GM21423 (cell line): ENCODE measurements at regions not wholly inside any gene's neighbourhood (a gene's known extent, or its start where the extent isn't known, plus 50 kb on each side); places are given as distances from the start of the nearest gene placed in this dataset.

ENCODE experiments used
- ATAC-seq: cut with Tn5 transposase; IDR thresholded peaks from one replicate; pipeline ENCODE4 v1.9.1; 2021; ENCODE audit warnings: mild to moderate bottlenecking, moderate library complexity; ENCODE audit not compliant: unreplicated experiment

DNA sequence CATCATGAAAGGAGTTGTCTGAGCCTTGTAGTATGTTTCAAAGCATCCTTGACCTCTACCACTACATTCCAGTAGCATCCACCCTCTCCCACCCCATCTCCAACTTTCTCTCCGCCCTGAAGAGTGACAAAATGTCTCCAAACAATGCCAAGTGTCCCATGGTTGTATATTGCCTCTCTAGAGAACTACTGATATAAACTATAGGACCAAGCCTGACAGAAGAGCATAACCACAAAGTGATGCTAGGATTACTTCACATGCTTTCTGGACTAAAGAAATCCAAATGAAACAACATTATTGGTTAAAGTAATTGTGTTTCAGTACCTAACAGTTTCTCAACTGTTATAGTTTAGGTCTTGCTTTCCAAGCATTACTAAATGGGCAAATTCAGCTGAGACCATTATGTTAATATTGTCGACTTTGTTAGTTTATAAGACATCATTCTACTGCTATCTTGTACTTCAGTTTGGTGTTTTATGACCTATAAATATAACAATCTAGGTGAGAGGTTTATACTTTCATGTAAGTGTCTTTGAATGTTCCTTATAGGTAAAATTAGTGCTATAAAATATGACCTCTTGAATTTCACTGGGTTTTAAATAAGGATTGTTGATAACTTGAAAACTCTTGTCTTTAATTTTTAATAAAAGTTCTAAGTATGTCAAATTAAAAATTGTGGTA, 117.4 kb downstream of the SUCNR1 start:
- no peak for ATAC-seq

DNA sequence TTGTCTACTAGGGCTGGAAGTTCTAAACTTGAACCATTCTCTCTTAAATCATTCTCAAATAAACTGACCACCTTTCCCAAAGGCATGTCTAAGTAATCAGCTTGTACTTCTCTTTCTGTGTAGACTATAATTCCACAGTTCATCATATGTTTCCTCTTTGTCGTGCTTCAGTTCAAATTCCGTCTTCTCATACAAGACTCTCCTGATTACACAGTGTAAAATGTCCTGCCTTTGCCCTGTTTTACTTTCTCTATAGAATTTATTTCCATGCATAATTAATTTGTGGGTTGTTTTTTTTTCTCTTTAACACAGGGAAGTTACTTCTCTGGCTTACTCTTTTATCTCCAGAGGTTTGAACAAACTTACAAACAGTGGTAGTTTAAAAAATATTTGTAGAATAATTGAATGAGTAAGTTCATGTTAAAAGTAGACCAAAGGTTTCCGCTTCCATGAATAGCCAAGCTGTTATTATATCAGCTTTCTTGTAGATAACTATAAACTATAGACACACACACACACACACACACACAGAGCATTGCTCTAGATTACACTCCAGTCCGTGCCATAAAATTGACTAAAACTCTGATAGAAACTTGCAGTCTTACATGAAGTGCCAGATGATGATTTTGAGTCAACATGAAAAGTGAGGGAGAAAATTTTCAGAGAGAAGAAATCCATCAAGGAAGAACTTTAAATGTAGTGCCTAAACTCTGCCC, 119.0 kb downstream of the SUCNR1 start:
- no peak for ATAC-seq

DNA sequence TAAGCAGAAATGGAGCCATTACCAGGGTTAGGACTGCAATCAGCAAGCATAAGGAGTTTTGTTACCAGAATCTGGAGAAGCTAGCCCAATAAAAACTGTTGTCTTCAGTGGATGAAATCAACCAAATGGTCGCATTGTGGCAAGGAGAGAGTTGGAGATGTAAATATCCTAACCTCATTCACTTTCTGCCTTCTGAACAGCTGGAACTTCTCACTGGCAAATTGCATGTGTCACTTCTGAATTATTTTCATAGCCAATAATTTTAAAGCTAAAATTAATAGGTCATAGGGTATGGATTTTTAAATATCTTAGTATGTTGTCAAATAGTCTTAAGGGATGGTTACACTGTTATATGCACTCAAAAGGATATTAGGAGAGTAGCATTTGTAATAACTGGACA, 121.6 kb downstream of the SUCNR1 start:
- no peak for ATAC-seq

DNA sequence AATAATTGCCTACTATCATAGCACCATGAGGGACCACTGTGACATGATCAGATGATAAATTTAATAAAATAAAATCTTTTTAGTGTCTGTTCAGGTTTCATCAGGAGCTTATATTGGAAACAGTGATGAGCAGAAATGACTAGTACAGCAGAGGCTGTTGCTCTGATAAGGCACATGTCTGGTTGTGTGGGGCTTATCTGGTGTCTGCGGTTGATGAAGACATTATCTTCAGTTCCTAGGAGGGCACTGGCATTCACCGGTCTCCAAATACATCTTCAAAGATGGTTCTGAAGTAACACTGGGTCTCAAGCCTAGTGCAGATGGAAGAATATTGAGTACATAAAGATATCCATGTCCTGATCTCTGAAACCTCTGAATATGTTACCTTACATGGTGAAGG, 125.3 kb downstream of the SUCNR1 start:
- ATAC-seq, result no peak

DNA sequence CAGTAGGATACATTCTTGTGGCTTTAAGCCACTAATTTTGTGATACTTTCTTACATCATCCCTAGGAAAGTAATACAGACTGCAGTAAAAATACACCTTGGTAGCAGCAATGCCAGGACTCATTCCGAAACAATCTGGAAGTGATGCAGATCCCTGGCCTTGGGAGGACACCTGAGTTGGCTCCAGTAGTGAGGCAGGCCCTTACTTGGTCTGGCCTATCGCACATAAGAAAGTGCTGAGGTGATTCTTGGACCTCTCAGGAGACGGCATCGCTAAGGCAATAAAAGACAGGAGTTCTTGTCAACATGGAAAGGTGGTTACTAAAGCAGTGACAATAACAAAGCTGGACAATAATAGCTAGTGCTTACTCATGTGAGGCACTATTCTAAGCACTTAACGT, 126.5 kb downstream of the SUCNR1 start:
- no peak for ATAC-seq

DNA sequence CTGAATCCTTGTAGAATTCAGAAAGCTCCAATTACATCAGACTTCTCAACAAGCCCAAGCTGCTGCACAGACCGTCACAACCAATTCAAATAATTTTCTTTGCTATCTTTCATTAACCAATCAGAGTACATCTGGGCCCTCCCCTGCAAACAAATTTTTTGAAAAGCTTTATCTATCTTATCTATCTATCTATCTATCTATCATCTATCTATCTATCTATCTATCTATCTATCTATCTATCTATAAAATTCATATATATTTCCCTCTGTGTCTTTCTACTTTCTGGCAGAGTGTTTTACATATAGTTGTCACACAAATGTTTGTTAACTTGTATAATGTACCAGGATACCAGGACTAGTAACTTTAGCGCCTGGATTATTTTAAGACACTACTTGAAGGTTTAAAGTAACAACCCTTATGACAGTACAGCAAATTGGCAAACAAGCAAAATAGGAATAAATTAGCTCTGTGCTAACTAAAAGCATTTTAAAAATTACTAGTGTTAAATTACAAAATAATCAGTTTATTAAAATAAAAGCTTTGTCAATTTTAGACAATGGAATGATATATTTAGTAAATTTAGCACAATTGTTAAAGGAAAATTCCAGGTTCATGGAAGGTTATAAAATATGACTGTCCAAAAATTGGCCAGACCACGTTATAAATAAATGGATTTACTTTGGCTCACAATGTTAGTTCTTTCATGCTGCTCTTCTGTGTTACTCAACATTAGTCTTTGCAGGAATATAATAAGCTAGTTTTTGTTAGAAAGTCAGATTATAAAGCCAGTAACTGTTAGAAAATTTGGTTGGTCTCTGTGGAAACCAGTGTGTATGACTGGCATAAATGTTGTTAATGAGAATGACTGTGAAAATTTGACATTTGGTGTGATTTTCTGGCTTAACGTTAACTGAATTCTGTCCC, 138.6 kb downstream of the SUCNR1 start:
- ATAC-seq, result no peak

DNA sequence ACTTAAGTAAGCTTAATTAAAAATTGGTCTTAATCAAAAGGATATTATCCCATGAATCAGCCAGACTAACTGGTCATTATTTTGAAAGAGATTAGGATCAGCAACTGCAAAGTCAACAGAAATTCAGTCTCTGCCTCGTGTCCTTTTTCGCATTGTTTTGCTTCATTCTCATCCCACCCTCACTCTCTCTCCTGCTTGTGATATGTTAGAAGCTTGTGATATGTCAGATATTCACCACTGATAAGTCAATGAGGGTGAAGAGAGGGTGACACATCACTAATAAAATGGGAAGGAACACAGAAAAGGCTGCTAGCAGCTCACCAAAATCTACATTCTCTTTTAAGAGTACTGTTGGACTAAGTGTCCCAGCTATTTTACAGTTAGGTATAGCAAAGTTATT, 146.1 kb downstream of the SUCNR1 start:
- ATAC-seq, result no peak

DNA sequence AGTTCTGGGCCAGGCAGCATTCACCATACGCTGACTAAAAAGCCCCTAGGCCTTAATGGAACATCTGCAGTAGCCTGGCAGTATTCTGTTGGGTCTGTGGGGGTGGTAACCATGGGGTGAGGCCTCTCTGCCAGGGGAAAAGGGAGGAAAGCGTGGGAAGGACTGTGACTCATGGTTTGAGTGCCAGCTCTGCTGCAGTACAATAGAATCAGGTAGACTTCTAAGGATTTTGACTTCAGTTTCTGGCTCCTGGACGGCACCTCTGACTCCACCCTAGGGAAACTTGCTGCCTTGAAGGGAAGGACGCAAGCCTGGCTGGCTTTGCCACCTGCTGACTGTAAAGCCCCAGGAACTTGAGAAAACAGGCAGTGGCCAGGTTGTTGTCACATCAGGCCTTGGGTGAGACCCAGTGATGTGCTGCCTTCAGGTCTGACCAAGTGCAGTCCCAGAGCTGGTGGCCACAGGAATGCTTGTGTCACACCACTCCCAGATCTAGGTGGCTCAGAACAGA, 148.6 kb downstream of the SUCNR1 start:
- ATAC-seq, result no peak

DNA sequence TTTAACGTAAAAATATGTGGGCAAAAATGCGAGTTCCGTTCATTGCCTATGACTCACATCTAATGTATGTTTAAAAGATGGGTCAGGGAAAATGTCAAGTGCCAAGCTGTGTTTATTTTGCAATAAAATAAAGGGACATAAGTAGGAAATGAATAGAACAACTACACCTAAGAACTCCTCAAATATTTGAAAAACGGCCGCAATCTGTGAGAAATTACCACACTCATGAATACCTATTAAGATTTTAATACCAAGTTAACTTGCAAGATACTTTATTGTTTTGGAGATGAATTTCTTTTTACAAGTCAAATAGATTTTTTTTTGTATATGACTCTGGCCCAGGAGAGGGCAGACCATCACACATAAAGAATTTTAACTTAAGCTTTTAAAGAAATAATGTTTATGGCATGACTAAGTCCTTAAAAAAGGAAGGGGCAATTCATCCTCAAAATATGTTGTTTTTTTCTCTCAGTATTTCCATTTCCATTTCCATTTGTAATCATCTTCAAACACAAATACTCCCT, 152.7 kb downstream of the SUCNR1 start:
- ATAC-seq, result no peak

DNA sequence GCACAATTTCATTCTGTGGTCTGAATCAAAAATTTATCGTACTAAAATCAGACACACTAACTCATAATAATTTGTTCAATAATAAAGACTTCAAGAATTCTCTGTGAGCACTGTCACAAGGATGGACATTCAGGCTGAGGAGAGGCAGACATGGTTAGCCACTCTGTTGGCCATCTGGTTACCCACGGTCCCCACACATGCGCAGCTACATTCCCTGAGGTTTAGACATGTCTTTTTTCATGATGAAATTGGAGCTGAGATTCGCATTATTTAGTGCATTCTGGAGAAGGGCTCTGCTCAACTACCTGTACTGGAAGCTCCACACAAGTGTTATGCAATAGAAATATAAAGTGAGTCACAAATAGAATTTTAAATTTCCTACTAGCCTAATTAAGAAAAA, 156.9 kb downstream of the SUCNR1 start:
- ATAC-seq, result no peak

DNA sequence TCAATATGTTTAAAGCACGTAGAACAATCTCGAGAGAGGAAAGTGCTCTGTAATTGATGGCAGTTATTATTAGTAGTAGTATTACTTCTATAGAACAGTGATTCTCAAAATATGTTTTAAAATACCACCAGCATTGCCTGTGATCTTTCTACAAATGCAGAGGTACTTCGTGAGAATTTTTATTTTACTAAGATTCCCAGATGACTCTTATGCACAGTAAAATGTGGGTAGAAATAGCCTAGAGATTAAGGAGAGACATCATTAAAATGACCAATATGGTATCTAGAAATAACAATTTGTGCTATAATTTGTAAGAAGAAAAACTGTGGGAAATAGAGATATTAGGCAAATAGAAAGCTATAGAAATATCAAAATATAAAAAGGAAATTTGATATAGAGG, 157.9 kb downstream of the SUCNR1 start:
- ATAC-seq, result no peak

DNA sequence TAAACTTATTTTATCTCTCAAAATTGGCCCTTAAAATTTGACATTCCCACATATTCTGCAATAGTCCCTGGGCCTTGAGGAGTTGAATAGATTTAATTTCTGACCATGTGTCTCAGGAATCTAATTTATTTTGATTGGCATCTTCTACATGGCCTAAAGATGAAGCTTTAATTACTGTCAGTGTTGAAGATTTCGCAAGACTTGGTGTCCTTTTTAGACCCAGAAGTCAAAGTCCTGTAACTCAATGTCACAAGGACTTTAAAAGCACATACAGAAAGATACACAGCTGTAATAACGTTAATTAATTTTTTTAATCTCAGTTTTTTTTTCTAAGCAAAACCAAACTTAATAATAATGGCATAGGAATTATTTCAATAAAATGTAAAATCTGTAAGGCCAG, 163.9 kb downstream of the SUCNR1 start:
- no peak for ATAC-seq

DNA sequence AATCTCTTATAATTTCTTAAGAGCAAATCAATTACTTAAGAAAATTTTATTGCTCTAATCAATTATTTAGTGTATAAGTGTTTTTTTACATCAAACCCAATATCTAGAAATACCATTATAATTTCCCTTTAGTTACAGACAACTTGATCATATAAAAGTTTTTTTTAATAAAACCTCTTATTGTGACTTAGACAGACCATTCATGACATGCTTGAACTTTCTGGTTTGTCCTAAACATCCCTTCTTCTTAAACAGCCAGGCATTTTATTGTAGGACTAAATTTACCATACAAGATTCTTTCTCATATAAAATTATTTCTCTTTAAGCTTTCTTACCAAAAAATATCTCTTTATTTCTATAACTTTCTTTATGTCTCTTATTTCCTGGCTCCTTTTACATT, 164.5 kb downstream of the SUCNR1 start:
- ATAC-seq, result no peak

DNA sequence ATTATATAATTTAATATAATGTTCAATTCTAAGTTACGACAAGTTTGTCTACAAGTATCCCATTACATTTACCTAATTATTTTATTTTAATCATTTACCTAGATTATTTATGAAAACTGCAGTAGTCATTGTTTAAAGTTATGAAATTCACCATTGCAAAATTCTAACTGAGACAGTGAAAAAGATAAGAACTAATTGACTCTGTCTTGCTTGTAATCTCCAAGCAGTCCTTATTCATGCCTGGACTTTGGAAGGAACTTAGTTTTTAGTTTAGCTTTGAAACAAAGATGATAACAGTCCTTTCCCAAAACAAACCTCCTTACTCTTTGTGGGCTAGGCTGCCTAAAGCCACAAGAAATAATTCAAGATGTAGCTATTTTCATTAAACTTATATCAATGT, 165.0 kb downstream of the SUCNR1 start:
- no peak for ATAC-seq

DNA sequence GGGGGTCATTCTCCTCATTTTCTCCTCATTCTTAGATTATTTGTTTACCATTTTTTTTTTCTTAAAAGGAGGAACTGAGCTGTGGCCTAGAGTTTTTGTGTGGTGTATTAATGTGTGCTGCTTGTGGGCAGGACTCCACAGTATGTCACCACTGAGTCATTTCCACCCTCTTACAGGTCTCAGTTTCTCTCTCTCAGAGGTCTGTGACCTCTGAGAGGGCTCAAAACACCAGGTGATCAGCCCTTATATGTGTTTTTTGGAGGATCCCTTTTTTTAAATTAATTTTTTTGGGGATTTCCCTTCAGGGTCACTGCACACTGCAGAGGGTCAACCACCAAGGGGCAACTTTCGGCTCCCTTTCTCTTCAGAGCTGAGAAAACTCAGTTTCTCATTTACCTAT, 166.4 kb downstream of the SUCNR1 start:
- ATAC-seq, result peak; percentile 94

DNA sequence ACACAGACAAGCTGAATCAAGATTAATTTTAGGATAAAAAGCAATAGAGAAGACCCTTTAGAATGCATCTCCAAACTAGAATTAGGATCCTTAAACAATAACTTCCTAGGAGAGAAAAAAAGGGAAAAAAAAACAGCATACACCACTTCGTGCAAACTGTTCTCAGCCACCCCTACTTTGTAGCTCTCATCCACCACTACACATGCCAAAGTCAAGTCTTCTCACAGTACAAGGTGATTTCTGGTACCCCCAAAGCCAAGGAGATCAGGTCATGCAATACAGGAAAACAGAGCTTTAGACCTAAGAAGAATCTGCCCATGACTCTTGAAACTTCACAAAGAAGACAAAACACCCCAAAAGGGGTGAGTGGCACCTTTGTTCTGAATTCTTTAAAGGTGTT, 166.9 kb downstream of the SUCNR1 start:
- ATAC-seq, result no peak

DNA sequence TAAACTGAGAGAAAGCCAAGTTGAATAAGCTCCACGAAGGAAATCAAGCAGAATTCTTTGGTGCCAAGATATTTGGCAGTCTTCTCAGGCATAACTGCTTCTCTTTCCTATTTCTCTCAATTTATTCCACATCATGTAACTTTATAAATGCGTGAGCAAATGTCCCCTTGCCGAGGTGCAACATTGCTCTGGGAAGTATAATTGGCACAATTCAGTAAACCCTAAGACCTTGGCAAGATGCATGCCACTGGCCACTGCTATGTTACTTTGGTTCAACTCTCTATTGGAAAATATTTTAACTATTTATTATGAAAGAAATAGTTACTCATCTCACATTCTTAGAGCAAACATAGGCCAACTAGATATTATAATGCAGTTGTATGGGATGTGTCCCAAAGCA, 170.2 kb downstream of the SUCNR1 start:
- no peak for ATAC-seq

DNA sequence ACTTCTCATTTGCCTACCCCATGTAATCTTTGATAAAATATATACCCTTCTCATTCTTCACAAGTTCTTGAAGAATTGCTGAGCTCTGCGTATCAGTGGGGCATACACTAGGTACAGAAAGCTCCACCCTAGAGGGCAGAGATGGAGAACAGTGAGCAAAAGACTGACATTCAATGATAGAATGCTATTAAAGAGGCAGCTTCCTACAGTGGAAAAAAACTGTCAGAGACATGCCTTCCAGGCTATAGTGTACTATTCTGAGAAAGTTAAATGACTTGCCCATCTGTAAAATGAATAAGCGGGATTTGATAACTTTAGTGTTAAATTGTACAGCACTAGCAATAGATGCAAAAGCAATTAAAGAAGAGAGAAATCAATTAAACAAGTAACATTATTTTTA, 172.8 kb downstream of the SUCNR1 start:
- ATAC-seq, result no peak

DNA sequence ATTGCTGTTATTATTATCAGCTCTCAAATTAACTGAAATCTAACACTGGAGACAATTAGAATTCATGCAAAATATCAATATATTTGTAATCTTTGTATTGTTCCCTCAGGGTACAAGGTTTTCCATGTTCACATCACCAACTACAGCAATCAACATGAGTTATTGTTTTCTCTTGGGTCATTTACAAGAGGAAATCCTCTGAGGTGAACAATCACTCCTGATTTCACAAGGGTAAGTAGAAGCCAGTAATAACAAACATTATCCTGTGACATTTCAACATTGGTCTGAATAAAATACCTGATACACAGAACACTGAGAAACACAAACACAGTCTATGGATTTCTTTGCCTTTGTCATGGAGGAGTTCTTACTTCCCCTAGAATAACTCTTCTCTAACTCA, 174.0 kb downstream of the SUCNR1 start:
- no peak for ATAC-seq

DNA sequence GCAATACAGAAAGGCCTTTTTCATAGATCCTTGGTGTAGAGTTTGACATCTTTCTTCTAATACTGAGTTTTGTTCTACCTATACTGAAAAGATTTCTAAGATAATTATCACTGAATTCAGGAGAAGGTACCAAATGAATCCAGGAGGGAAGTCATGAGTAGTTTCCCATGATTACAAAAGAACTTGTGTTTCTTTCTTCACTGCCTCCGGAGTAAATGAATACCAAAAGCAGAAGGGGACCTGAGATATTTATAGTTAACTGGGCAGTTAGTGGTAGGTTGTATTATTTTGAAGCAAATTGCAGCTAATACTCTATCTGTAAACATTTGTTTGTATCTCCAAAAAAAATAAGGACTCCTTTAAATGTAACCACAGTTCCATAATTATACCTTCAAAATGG, 175.4 kb downstream of the SUCNR1 start:
- ATAC-seq, result no peak

DNA sequence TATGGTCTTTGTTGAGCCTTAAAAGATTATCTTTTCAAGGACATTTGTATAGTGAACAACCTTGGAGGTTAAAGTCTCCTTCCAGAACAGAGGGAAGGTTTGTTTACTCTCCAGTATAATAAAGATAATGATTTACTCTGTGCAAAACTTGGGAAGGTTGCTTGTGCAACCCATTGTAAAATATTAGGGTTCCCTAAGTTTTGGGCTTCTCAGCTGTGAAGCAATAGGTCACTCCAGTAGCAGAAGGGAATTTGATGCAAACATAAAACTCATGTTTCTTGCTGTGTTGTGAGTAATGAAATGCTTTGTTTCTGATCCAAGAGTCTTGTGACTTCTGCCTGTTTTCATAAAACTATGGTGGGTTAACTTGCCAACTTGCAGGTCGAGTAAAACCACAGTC, 177.5 kb downstream of the SUCNR1 start:
- no peak for ATAC-seq
